C4-2B (cell line): ENCODE measurements at regions not wholly inside any gene's neighbourhood (a gene's known extent, or its start where the extent isn't known, plus 50 kb on each side); places are given as distances from the start of the nearest gene placed in this dataset.

ENCODE experiments used
- CTCF ChIP-seq: fragments of 450-650 bp; conservative IDR thresholded peaks from 2 replicates; pipeline ENCODE4 v1.5.1; 2017; ENCODE audit warnings: mild to moderate bottlenecking
- ZFX ChIP-seq: fragments of 450-650 bp; IDR thresholded peaks from 2 replicates; pipeline ENCODE4 v1.6.1; 2017

- no peak for TF ChIP-seq CTCF
- no peak for TF ChIP-seq ZFX
Measured at GRCh38 chr12:87807086-87807485, 222.1 kb downstream of the C12orf50 start.
